HepG2 (cell line): ENCODE measurements at regions not wholly inside any gene's neighbourhood (a gene's known extent, or its start where the extent isn't known, plus 50 kb on each side); places are given as distances from the start of the nearest gene placed in this dataset.

Source experiments
- ATAC-seq: fragments of 200-7000 bp; cut with Tn5 transposase; 3 replicates; pipeline ENCODE4 v1.9.1; 2020; ENCODE audit warnings: mild to moderate bottlenecking, moderate library complexity
- BruUV-seq: library from RNA; stranded (reverse); fragments of 400-500 nt; replicated peaks from 2 replicates; lab custom pipeline; 2021; lab: Mats Ljungman, UMichigan
- CTCF ChIA-PET: fragments of 300-600 bp; formaldehyde crosslinking; extraction: SDS; loops from one replicate; lab custom pipeline; 2021; ENCODE audit warnings: low total read pairs, inconsistent platforms, low intra/inter-chr PET ratio; lab: Yijun Ruan, JAX
- POLR2A ChIA-PET: fragments of 350-600 bp; sonication (Branson Sonifier 250); formaldehyde crosslinking; loops from one replicate; lab custom pipeline; 2020; ENCODE audit warnings: antibody characterized with exemption, inconsistent platforms; lab: Yijun Ruan, JAX
- DNase-seq: peaks from one replicate; pipeline ENCODE4 v3.0.0-alpha.2; 2015; ENCODE audit warnings: low spot score
- FAIRE-seq: peaks from 3 replicates; lab custom pipeline; 2011; peaks lifted over from hg19 to GRCh38; lab: Jason Lieb, UNC
- H2AFZ ChIP-seq: one replicate; pipeline ENCODE4 v1.6.1; 2011; ENCODE audit warnings: low read length, inconsistent platforms
- H3K27ac ChIP-seq: fragments of 300-600 bp; 3 replicates; pipeline ENCODE4 v1.8.0; 2011; ENCODE audit warnings: mixed run types, mild to moderate bottlenecking, mixed read lengths, low read length, inconsistent platforms; ENCODE audit not compliant: insufficient read depth; ENCODE audit errors: extremely low read length
- H3K27me3 ChIP-seq, 2 experiments: fragments of 200-600 bp in 1 of 2; 2 replicates in 1 of 2; 3 replicates in 1 of 2; pipeline versions ENCODE4 v1.6.0 to v1.8.0; 2011; ENCODE audit warnings: low read length in 2 of 2, mild to moderate bottlenecking in 2 of 2, moderate library complexity in 2 of 2, inconsistent platforms in 1 of 2; ENCODE audit not compliant: insufficient read depth in 2 of 2, control insufficient read depth in 1 of 2
- H3K36me3 ChIP-seq, 2 experiments: fragments of 200-600 bp in 1 of 2; replicated peaks in 1 of 2; 2 replicates in 1 of 2; 3 replicates in 1 of 2; pipeline versions ENCODE4 v1.5.1 to v1.8.0; 2011; ENCODE audit warnings: low read length in 2 of 2, inconsistent platforms in 1 of 2; ENCODE audit not compliant: insufficient read depth in 2 of 2, control insufficient read depth in 1 of 2
- H3K4me1 ChIP-seq: 2 replicates; pipeline ENCODE4 v1.5.1; 2012; ENCODE audit warnings: low read length, inconsistent platforms; ENCODE audit not compliant: insufficient read depth
- H3K4me2 ChIP-seq: 2 replicates; pipeline ENCODE4 v1.6.0; 2011; ENCODE audit warnings: low read depth, low read length, inconsistent platforms
- H3K4me3 ChIP-seq, 3 experiments: fragments of 200-600 bp in 1 of 3; sonication (generic), shearing (Covaris generic) in 1 of 3; replicated peaks in 1 of 3; 2 replicates each; pipeline ENCODE4 v1.5.1; 2011 to 2016; ENCODE audit warnings: low read length in 3 of 3, inconsistent platforms in 2 of 3, low read depth in 2 of 3, mild to moderate bottlenecking in 2 of 3, control low read depth in 1 of 3, mixed read lengths in 1 of 3; ENCODE audit not compliant: insufficient read depth in 1 of 3
- H3K79me2 ChIP-seq: one replicate; pipeline ENCODE4 v1.6.1; 2011; ENCODE audit warnings: low read length, inconsistent platforms; ENCODE audit not compliant: insufficient read depth
- H3K9ac ChIP-seq: 2 replicates; pipeline ENCODE4 v1.6.0; 2011; ENCODE audit warnings: mild to moderate bottlenecking, low read depth, low read length, inconsistent platforms; ENCODE audit not compliant: insufficient read depth
- H3K9me3 ChIP-seq: 2 replicates; pipeline ENCODE4 v1.5.1; 2012; ENCODE audit warnings: mild to moderate bottlenecking, low read length
- H4K20me1 ChIP-seq: 2 replicates; pipeline ENCODE4 v1.6.0; 2011; ENCODE audit warnings: inconsistent platforms, mild to moderate bottlenecking, low read length, moderate library complexity; ENCODE audit not compliant: insufficient read depth
- ERF ChIP-seq: IDR thresholded peaks from 2 replicates; pipeline ENCODE4 v1.6.1; 2018; ENCODE audit warnings: missing biosample characterization, missing genetic modification reagents
- ETV5 ChIP-seq: IDR thresholded peaks from 2 replicates; pipeline ENCODE4 v1.6.1; 2018; ENCODE audit warnings: missing biosample characterization, missing genetic modification reagents, inconsistent platforms, borderline replicate concordance
- PRPF4 ChIP-seq: fragments of 200-400 bp; formaldehyde crosslinking; IDR thresholded peaks from 2 replicates; pipeline ENCODE4 v1.6.1; 2016; ENCODE audit warnings: low read length, low read depth; ENCODE audit not compliant: poor library complexity, severe bottlenecking
- RARA ChIP-seq: IDR thresholded peaks from 2 replicates; pipeline ENCODE4 v1.6.1; 2016; ENCODE audit warnings: missing genetic modification reagents, missing compliant biosample characterization
- SP5 ChIP-seq: IDR thresholded peaks from 2 replicates; pipeline ENCODE4 v1.6.1; 2016; ENCODE audit warnings: low read depth, borderline replicate concordance
- ZFX ChIP-seq: sonication (generic); formaldehyde crosslinking; IDR thresholded peaks from 2 replicates; pipeline ENCODE4 v1.4.0; 2020; ENCODE audit warnings: mild to moderate bottlenecking, low read depth, missing genetic modification reagents, moderate library complexity
- ZNF280D ChIP-seq: sonication (generic); formaldehyde crosslinking; IDR thresholded peaks from 2 replicates; pipeline ENCODE4 v1.5.1; 2020; ENCODE audit warnings: mild to moderate bottlenecking, missing genetic modification reagents
- ZNF552 ChIP-seq: sonication (generic); formaldehyde crosslinking; IDR thresholded peaks from 2 replicates; pipeline ENCODE4 v1.9.0; 2022; ENCODE audit warnings: missing genetic modification reagents, mild to moderate bottlenecking, borderline replicate concordance
- ZNF577 ChIP-seq: sonication (generic); formaldehyde crosslinking; IDR thresholded peaks from 2 replicates; pipeline ENCODE4 v1.4.0; 2020; ENCODE audit warnings: mild to moderate bottlenecking, low read depth, missing genetic modification reagents, borderline replicate concordance
- ZNF792 ChIP-seq: IDR thresholded peaks from 2 replicates; pipeline ENCODE4 v1.6.1; 2016
- ZNF878 ChIP-seq: sonication (generic); formaldehyde crosslinking; IDR thresholded peaks from 2 replicates; pipeline ENCODE4 v1.8.1; 2023; ENCODE audit warnings: mild to moderate bottlenecking, missing genetic modification reagents, moderate library complexity
- WGBS: methylation state at CpG from one replicate; pipeline ENCODE4 v1.1.6; 2017; ENCODE audit warnings: low lambda C conversion rate; 5-methylcytosine and 5-hydroxymethylcytosine counted together
- in situ Hi-C: cut with HindIII; loops from 2 replicates; pipeline ENCODE4 v1.10.0; 2017; ENCODE audit warnings: low pct_unique_long_range_greater_than_20kb; ENCODE audit not compliant: extremely low pct_ligation_motif_present
- intact Hi-C: fragments of 100-400 bp; cut with micrococcal nuclease; formaldehyde crosslinking; loops from one replicate; pipeline ENCODE4 v1.10.0; 2022; ENCODE audit not compliant: unreplicated experiment
- TF ChIP-seq, protein P1 (sequence below), 2 experiments: sonication (generic) in 1 of 2; formaldehyde crosslinking in 1 of 2; IDR thresholded peaks; 2 replicates each; pipeline versions ENCODE4 v1.6.1 to v1.9.0; 2014 to 2022; ENCODE audit warnings: antibody characterized with exemption in 1 of 2, borderline replicate concordance in 1 of 2, inconsistent platforms in 1 of 2, low read depth in 1 of 2, missing genetic modification reagents in 1 of 2
- TF ChIP-seq, protein P2 (sequence below): sonication (generic); formaldehyde crosslinking; IDR thresholded peaks from 2 replicates; pipeline ENCODE4 v1.5.0; 2020; ENCODE audit warnings: mild to moderate bottlenecking, missing genetic modification reagents, moderate library complexity
- TF ChIP-seq, protein P3 (sequence below): sonication (generic); formaldehyde crosslinking; IDR thresholded peaks from 2 replicates; pipeline ENCODE4 v1.5.1; 2020; ENCODE audit warnings: missing genetic modification reagents, mild to moderate bottlenecking, borderline replicate concordance

DNA sequence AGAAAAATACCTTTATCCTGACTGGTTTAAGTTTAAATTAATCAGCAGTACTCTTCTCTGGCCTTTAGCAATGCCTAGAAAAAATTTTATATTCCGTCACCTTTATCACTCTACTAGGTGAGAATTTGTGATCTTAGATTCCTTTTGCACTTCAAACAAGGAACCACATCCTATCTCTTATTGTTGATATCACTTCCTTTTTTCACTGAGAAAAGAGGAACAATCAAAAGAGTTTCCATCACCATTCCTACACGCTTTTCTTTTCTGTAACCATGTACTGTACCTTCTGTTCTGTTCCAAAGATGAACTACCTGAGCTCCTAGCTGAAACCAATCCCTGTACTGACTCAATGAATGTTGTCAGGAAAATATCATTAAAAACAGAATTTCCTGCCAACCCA is 1379.0 kb upstream of the MIR17HG start:
- POLR2A ChIA-PET, result no interaction called here
- H3K79me2 ChIP-seq, result no peaks in the 10 kb centered on the region
- no peak overlapping the region for H3K4me3 ChIP-seq
- CTCF ChIA-PET, result no interaction called here
- no peaks in the 10 kb centered on the region for H3K36me3 ChIP-seq
- no peaks in the 10 kb centered on the region for H3K9me3 ChIP-seq
- H4K20me1 ChIP-seq, result no peaks in the 10 kb centered on the region
- no peaks in the 10 kb centered on the region for H3K4me1 ChIP-seq
- FAIRE-seq (no peak), DNase-seq (no peak), ATAC-seq (no peak)
- WGBS, result 0% methylated on average over 2 of the region's 2 CpGs
- in situ Hi-C loops (no loop called here), intact Hi-C loops (no loop called here)
- BruUV-seq, result no TSS peak
- no peak overlapping the region for H2AFZ ChIP-seq
- H3K27me3 ChIP-seq, result no peaks in the 10 kb centered on the region
- H3K4me2 ChIP-seq, result no peak overlapping the region
- H3K27ac ChIP-seq, result no peak overlapping the region
- no peak overlapping the region for H3K9ac ChIP-seq
- TF ChIP-seq ZNF792 (CRISPR knock-in tag) (no peak), ZFX (CRISPR knock-in tag) (no peak), ZNF280D (no peak), ERF (no peak), SP5 (CRISPR knock-in tag) (no peak), RARA (no peak), ZNF878 (no peak), ETV5 (no peak), PRPF4 (no peak), ZNF552 (CRISPR knock-in tag) (no peak), ZNF577 (CRISPR knock-in tag) (no peak)
- TF ChIP-seq, protein P1, sequence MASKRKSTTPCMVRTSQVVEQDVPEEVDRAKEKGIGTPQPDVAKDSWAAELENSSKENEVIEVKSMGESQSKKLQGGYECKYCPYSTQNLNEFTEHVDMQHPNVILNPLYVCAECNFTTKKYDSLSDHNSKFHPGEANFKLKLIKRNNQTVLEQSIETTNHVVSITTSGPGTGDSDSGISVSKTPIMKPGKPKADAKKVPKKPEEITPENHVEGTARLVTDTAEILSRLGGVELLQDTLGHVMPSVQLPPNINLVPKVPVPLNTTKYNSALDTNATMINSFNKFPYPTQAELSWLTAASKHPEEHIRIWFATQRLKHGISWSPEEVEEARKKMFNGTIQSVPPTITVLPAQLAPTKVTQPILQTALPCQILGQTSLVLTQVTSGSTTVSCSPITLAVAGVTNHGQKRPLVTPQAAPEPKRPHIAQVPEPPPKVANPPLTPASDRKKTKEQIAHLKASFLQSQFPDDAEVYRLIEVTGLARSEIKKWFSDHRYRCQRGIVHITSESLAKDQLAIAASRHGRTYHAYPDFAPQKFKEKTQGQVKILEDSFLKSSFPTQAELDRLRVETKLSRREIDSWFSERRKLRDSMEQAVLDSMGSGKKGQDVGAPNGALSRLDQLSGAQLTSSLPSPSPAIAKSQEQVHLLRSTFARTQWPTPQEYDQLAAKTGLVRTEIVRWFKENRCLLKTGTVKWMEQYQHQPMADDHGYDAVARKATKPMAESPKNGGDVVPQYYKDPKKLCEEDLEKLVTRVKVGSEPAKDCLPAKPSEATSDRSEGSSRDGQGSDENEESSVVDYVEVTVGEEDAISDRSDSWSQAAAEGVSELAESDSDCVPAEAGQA (IDR thresholded peaks at IDR 0.05; ENCODE audit: low read depth), result no peak
- TF ChIP-seq, protein P1 (CRISPR knock-in tag; IDR thresholded peaks at IDR 0.05; ENCODE audit: borderline replicate concordance), result no peak
- TF ChIP-seq, protein P2, sequence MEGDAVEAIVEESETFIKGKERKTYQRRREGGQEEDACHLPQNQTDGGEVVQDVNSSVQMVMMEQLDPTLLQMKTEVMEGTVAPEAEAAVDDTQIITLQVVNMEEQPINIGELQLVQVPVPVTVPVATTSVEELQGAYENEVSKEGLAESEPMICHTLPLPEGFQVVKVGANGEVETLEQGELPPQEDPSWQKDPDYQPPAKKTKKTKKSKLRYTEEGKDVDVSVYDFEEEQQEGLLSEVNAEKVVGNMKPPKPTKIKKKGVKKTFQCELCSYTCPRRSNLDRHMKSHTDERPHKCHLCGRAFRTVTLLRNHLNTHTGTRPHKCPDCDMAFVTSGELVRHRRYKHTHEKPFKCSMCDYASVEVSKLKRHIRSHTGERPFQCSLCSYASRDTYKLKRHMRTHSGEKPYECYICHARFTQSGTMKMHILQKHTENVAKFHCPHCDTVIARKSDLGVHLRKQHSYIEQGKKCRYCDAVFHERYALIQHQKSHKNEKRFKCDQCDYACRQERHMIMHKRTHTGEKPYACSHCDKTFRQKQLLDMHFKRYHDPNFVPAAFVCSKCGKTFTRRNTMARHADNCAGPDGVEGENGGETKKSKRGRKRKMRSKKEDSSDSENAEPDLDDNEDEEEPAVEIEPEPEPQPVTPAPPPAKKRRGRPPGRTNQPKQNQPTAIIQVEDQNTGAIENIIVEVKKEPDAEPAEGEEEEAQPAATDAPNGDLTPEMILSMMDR, result no peak
- TF ChIP-seq, protein P3, sequence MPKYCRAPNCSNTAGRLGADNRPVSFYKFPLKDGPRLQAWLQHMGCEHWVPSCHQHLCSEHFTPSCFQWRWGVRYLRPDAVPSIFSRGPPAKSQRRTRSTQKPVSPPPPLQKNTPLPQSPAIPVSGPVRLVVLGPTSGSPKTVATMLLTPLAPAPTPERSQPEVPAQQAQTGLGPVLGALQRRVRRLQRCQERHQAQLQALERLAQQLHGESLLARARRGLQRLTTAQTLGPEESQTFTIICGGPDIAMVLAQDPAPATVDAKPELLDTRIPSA (CRISPR knock-in tag), result no peak
